ENCODE measurements at regions not wholly inside any gene's neighbourhood (a gene's known extent, or its start where the extent isn't known, plus 50 kb on each side); places are given as distances from the start of the nearest gene placed in this dataset.
"Not testable (repeated sequence)": the region's sequence is repeated elsewhere in the genome, so short reads cannot be mapped to it uniquely, and the experiment has no call there.

DNA sequence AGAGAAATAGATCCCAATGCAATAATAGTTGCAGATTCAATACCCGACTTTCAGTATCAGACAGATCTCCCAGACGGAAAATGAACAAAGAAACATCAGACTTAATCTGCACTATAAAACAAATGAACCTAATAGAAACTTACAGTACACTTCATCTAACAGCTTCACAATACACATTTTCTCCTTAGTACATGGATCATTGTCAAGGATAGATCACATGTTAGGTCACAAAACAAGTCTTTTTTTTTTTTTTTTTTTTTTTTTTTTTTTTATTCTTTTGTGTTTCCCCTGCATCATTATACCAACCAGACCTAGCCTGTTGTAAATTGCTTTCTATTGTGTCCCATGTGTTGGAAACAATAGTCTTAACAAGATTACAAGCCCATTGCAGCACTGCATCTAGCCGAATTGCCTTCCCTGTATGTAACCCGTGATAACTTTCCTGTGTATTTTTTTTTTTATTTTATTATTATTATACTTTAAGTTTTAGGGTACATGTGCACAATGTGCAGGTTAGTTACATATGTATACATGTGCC is 134.0 kb upstream of the MAD2L1 start:
- TF ChIP-seq, protein P1, sequence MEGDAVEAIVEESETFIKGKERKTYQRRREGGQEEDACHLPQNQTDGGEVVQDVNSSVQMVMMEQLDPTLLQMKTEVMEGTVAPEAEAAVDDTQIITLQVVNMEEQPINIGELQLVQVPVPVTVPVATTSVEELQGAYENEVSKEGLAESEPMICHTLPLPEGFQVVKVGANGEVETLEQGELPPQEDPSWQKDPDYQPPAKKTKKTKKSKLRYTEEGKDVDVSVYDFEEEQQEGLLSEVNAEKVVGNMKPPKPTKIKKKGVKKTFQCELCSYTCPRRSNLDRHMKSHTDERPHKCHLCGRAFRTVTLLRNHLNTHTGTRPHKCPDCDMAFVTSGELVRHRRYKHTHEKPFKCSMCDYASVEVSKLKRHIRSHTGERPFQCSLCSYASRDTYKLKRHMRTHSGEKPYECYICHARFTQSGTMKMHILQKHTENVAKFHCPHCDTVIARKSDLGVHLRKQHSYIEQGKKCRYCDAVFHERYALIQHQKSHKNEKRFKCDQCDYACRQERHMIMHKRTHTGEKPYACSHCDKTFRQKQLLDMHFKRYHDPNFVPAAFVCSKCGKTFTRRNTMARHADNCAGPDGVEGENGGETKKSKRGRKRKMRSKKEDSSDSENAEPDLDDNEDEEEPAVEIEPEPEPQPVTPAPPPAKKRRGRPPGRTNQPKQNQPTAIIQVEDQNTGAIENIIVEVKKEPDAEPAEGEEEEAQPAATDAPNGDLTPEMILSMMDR (conservative IDR thresholded peaks at IDR 0.05; ENCODE audit: low read length), result not testable (repeated sequence)
- not testable (repeated sequence) for TF ChIP-seq EZH2phosphoT487 (IDR thresholded peaks at IDR 0.05; ENCODE audit: borderline replicate concordance)

Data from Loucy (cell line).